HAP-1 (cell line): ENCODE measurements at regions not wholly inside any gene's neighbourhood (a gene's known extent, or its start where the extent isn't known, plus 50 kb on each side); places are given as distances from the start of the nearest gene placed in this dataset.
A peak's percentile ranks its signal among the peaks of the same experiment; 100 is the strongest.
"Not testable (repeated sequence)": the region's sequence is repeated elsewhere in the genome, so short reads cannot be mapped to it uniquely, and the experiment has no call there.

Source experiments
- DNase-seq, 2 experiments: peaks; one replicate each; pipeline ENCODE4 v3.0.0-alpha.2; 2016 to 2020; ENCODE audit warnings: low spot score in 2 of 2
- H3K27me3 ChIP-seq: fragments of 250-450 bp; sonication (Bioruptor Pico); 2 replicates; pipeline ENCODE4 v1.5.1; 2020; ENCODE audit warnings: low read depth, mild to moderate bottlenecking, moderate library complexity
- H3K36me3 ChIP-seq: fragments of 250-450 bp; sonication (Bioruptor Pico); replicated peaks from 2 replicates; pipeline ENCODE4 v1.5.1; 2020; ENCODE audit warnings: mild to moderate bottlenecking
- H3K4me1 ChIP-seq: fragments of 250-450 bp; sonication (Bioruptor Pico); 2 replicates; pipeline ENCODE4 v1.5.1; 2020; ENCODE audit warnings: mild to moderate bottlenecking
- H3K4me3 ChIP-seq: fragments of 250-450 bp; sonication (Bioruptor Pico); 2 replicates; pipeline ENCODE4 v1.5.1; 2020; ENCODE audit warnings: mild to moderate bottlenecking, moderate library complexity
- H3K9me3 ChIP-seq: fragments of 250-450 bp; sonication (Bioruptor Pico); 2 replicates; pipeline ENCODE4 v1.5.1; 2020; ENCODE audit warnings: mild to moderate bottlenecking, moderate library complexity
- in situ Hi-C: fragments of 300-500 bp; cut with MboI; formaldehyde crosslinking; loops from 3 replicates; pipeline ENCODE4 v1.14.3; 2020; ENCODE audit warnings: low sequenced_read_pairs, inconsistent platforms, mixed read lengths

GRCh38 chr1:5779608-5780323 is 212.5 kb downstream of the NPHP4 start:
- no peaks in the 10 kb centered on the region for H3K4me1 ChIP-seq
- no peaks in the 10 kb centered on the region for H3K36me3 ChIP-seq
- no peak for DNase-seq
- H3K9me3 ChIP-seq, result no peaks in the 10 kb centered on the region
- in situ Hi-C loops, result no loop called here
- H3K4me3 ChIP-seq, result no peak overlapping the region
- no peaks in the 10 kb centered on the region for H3K27me3 ChIP-seq

GRCh38 chr1:5776035-5776550 is 216.1 kb downstream of the NPHP4 start:
- H3K4me3 ChIP-seq, result no peak overlapping the region
- H3K36me3 ChIP-seq, result no peaks in the 10 kb centered on the region
- H3K27me3 ChIP-seq, result no peaks in the 10 kb centered on the region
- no peaks in the 10 kb centered on the region for H3K9me3 ChIP-seq
- in situ Hi-C loops, result no loop called here
- no peaks in the 10 kb centered on the region for H3K4me1 ChIP-seq
- no peak for DNase-seq

GRCh38 chr1:5774019-5774418 is 218.2 kb downstream of the NPHP4 start:
- Histone ChIP-seq H3K4me3 (no peak overlapping the region), H3K4me1 (no peaks in the 10 kb centered on the region), H3K27me3 (no peaks in the 10 kb centered on the region), H3K9me3 (no peaks in the 10 kb centered on the region), H3K36me3 (no peaks in the 10 kb centered on the region)
- no peak for DNase-seq
- in situ Hi-C loops, result no loop called here

- Histone ChIP-seq H3K36me3 (no peaks in the 10 kb centered on the region), H3K9me3 (no peaks in the 10 kb centered on the region), H3K4me1 (no peaks in the 10 kb centered on the region), H3K27me3 (peaks cover 11% of the 10 kb centered on the region; the same call in 1 of the 2 replicates), H3K4me3 (no peak overlapping the region)
- no peak for DNase-seq
- in situ Hi-C loops, result no loop called here
Observed at GRCh38 chr1:5771788-5772187, 220.4 kb downstream of the NPHP4 start.

GRCh38 chr1:5770981-5771765 is 221.1 kb downstream of the NPHP4 start:
- H3K4me1 ChIP-seq, result no peaks in the 10 kb centered on the region
- no peak overlapping the region for H3K4me3 ChIP-seq
- peaks cover 11% of the 10 kb centered on the region; the same call in 1 of the 2 replicates for H3K27me3 ChIP-seq
- H3K36me3 ChIP-seq, result no peaks in the 10 kb centered on the region
- in situ Hi-C loops, result no loop called here
- peak in 1 of 2 experiments; percentile 39 for DNase-seq
- no peaks in the 10 kb centered on the region for H3K9me3 ChIP-seq

GRCh38 chr1:5769760-5770159 is 222.5 kb downstream of the NPHP4 start:
- DNase-seq, result no peak
- Histone ChIP-seq H3K4me1 (no peaks in the 10 kb centered on the region), H3K9me3 (no peaks in the 10 kb centered on the region), H3K4me3 (no peak overlapping the region), H3K36me3 (no peaks in the 10 kb centered on the region), H3K27me3 (peaks cover 11% of the 10 kb centered on the region; the same call in 1 of the 2 replicates)
- in situ Hi-C loops, result no loop called here

- no peak for DNase-seq
- no peaks in the 10 kb centered on the region for H3K36me3 ChIP-seq
- no peak overlapping the region for H3K4me3 ChIP-seq
- in situ Hi-C loops, result no loop called here
- no peaks in the 10 kb centered on the region for H3K4me1 ChIP-seq
- no peaks in the 10 kb centered on the region for H3K9me3 ChIP-seq
- H3K27me3 ChIP-seq, result peaks cover 11% of the 10 kb centered on the region; the same call in 1 of the 2 replicates
Observed at GRCh38 chr1:5769146-5769545, 223.1 kb downstream of the NPHP4 start.

GRCh38 chr1:5768014-5768413 is 224.2 kb downstream of the NPHP4 start:
- H3K4me3 ChIP-seq, result no peak overlapping the region
- in situ Hi-C loops, result no loop called here
- no peaks in the 10 kb centered on the region for H3K4me1 ChIP-seq
- no peaks in the 10 kb centered on the region; the same call in 1 of the 2 replicates for H3K9me3 ChIP-seq
- DNase-seq, result no peak
- peaks cover 11% of the 10 kb centered on the region; the same call in 1 of the 2 replicates for H3K27me3 ChIP-seq
- no peaks in the 10 kb centered on the region for H3K36me3 ChIP-seq

- H3K4me3 ChIP-seq, in situ Hi-C loops, H3K36me3 ChIP-seq, H3K4me1 ChIP-seq, DNase-seq, H3K9me3 ChIP-seq: not testable (repeated sequence)
- peaks cover 11% of the 10 kb centered on the region; the same call in 1 of the 2 replicates for H3K27me3 ChIP-seq
Observed at GRCh38 chr1:5766996-5767395, 225.2 kb downstream of the NPHP4 start.

GRCh38 chr1:5765997-5766913 is 226.0 kb downstream of the NPHP4 start:
- DNase-seq, result no peak
- Histone ChIP-seq H3K4me1 (no peaks in the 10 kb centered on the region), H3K9me3 (no peaks in the 10 kb centered on the region; the same call in 1 of the 2 replicates), H3K4me3 (no peak overlapping the region), H3K36me3 (no peaks in the 10 kb centered on the region), H3K27me3 (peaks cover 11% of the 10 kb centered on the region; the same call in 1 of the 2 replicates)
- in situ Hi-C loops, result no loop called here

- peaks cover 11% of the 10 kb centered on the region; the same call in 1 of the 2 replicates for H3K27me3 ChIP-seq
- no peak for DNase-seq
- H3K36me3 ChIP-seq, result no peaks in the 10 kb centered on the region
- H3K4me3 ChIP-seq, result no peak overlapping the region
- no peaks in the 10 kb centered on the region for H3K4me1 ChIP-seq
- in situ Hi-C loops, result no loop called here
- H3K9me3 ChIP-seq, result no peaks in the 10 kb centered on the region; the same call in 1 of the 2 replicates
Observed at GRCh38 chr1:5765483-5765882, 226.7 kb downstream of the NPHP4 start.

- H3K36me3 ChIP-seq, result no peaks in the 10 kb centered on the region
- no peaks in the 10 kb centered on the region; the same call in 1 of the 2 replicates for H3K9me3 ChIP-seq
- in situ Hi-C loops, result no loop called here
- no peaks in the 10 kb centered on the region for H3K4me1 ChIP-seq
- H3K4me3 ChIP-seq, result no peak overlapping the region
- peaks cover 11% of the 10 kb centered on the region; the same call in 1 of the 2 replicates for H3K27me3 ChIP-seq
- DNase-seq, result no peak
Observed at GRCh38 chr1:5764959-5765358, 227.3 kb downstream of the NPHP4 start.

- no peaks in the 10 kb centered on the region; the same call in 1 of the 2 replicates for H3K9me3 ChIP-seq
- in situ Hi-C loops, result no loop called here
- H3K4me1 ChIP-seq, result no peaks in the 10 kb centered on the region
- no peak overlapping the region for H3K4me3 ChIP-seq
- no peaks in the 10 kb centered on the region for H3K36me3 ChIP-seq
- H3K27me3 ChIP-seq, result peaks cover 11% of the 10 kb centered on the region; the same call in 1 of the 2 replicates
- DNase-seq, result no peak
Observed at GRCh38 chr1:5764464-5764863, 227.8 kb downstream of the NPHP4 start.
